Uterus (tissue), 2 donors: ENCODE measurements at regions not wholly inside any gene's neighbourhood (a gene's known extent, or its start where the extent isn't known, plus 50 kb on each side); places are given as distances from the start of the nearest gene placed in this dataset.

Source experiments
- POLR2A ChIP-seq, 2 donors: fragments of 450-650 bp; IDR thresholded peaks; one replicate each; pipeline ENCODE4 v1.6.1; 2016; ENCODE audit warnings: antibody characterized with exemption in 2 of 2, mild to moderate bottlenecking in 1 of 2, moderate library complexity in 1 of 2
- TF ChIP-seq, protein P1 (sequence below), 4 experiments: fragments of 200-600 bp in 2 of 4; fragments of 450-650 bp in 2 of 4; sonication (generic) in 2 of 4; IDR thresholded peaks; one replicate each; pipeline ENCODE4 v1.5.1; 2016 to 2019; ENCODE audit warnings: antibody characterized with exemption in 4 of 4, mild to moderate bottlenecking in 2 of 4, moderate library complexity in 1 of 4

DNA sequence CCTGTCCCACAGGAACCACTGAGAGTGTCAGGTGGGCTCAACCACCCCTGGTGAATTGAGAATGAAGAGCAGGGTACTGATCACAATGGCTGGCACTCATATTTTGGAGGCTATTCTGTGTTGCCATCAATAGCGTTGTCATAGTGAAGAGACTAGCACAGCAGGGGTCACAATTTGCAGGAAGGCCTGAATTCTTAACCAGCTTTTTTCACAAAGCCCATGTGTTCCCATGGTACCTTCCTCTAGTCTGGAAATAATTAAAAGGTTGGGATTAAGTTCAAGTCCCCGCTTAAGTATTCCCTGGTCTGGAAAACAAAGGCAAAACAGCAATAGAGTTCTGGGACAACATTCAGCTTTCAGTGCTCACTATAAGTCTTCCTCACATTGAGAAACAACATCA lies 1051.7 kb downstream of the C4orf33 start:
- TF ChIP-seq, protein P1, sequence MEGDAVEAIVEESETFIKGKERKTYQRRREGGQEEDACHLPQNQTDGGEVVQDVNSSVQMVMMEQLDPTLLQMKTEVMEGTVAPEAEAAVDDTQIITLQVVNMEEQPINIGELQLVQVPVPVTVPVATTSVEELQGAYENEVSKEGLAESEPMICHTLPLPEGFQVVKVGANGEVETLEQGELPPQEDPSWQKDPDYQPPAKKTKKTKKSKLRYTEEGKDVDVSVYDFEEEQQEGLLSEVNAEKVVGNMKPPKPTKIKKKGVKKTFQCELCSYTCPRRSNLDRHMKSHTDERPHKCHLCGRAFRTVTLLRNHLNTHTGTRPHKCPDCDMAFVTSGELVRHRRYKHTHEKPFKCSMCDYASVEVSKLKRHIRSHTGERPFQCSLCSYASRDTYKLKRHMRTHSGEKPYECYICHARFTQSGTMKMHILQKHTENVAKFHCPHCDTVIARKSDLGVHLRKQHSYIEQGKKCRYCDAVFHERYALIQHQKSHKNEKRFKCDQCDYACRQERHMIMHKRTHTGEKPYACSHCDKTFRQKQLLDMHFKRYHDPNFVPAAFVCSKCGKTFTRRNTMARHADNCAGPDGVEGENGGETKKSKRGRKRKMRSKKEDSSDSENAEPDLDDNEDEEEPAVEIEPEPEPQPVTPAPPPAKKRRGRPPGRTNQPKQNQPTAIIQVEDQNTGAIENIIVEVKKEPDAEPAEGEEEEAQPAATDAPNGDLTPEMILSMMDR (IDR thresholded peaks at IDR 0.05) = no peak
- TF ChIP-seq POLR2A (IDR thresholded peaks at IDR 0.05) = no peak
